NCI-H1694 (cell line): ENCODE measurements at regions not wholly inside any gene's neighbourhood (a gene's known extent, or its start where the extent isn't known, plus 50 kb on each side); places are given as distances from the start of the nearest gene placed in this dataset.

Experiments
- DNase-seq: peaks from one replicate; lab custom pipeline; 2025; lab: John Stamatoyannopoulos, UW

DNA sequence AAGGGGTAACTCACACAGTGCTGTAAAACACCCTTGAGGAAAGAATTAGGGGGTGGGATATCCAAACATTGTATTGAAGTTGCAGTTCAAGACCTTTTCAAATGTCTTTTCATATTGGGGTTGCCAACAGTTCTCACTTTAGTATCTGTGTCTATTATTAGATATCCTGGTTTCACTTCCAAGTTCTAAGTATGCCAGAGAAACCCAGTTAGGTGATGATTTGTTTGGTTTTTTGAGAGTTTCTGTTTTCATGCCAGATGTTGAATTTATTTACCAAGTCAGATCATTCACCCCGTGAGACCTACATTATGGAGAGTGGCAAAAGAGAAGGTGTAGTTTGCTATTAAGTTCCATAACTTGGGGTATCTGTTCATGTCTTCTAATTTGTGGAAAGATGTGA lies 64.5 kb downstream of the C9orf152 start:
- no peak for DNase-seq

GRCh38 chr9:110143950-110144545 lies 63.9 kb downstream of the C9orf152 start:
- DNase-seq: no peak

- no peak for DNase-seq
These were observed 61.6 kb downstream of the C9orf152 start for GRCh38 chr9:110146373-110146772.

GRCh38 chr9:110148384-110148783 lies 59.6 kb downstream of the C9orf152 start:
- DNase-seq: no peak

- DNase-seq: no peak
These were observed 59.1 kb downstream of the C9orf152 start for GRCh38 chr9:110148891-110149290.
